ENCODE measurements at regions not wholly inside any gene's neighbourhood (a gene's known extent, or its start where the extent isn't known, plus 50 kb on each side); places are given as distances from the start of the nearest gene placed in this dataset.

DNA sequence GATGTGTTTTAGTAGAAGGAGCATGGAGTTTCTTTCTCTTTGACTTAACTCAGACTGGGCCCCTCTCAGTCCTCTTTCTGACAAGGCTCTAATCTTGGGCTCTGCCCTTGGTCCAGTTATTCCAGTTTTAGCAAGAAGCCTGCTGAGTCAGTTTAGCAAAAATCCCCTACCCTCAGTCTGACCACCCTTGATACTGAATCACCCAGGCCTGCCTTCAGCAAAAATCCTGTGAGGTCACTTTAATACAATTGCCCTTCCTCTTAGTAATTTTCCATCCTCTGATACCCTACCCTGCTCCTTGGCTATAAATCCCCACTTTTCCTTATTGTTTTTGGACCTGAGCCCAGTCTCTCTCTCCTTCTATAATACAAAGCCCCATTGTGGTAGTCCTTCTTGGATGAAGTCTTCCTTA lies 326.7 kb upstream of the NOX3 start:
- TF ChIP-seq POLR2A (IDR thresholded peaks at IDR 0.05), result no peak
- TF ChIP-seq, protein P1, sequence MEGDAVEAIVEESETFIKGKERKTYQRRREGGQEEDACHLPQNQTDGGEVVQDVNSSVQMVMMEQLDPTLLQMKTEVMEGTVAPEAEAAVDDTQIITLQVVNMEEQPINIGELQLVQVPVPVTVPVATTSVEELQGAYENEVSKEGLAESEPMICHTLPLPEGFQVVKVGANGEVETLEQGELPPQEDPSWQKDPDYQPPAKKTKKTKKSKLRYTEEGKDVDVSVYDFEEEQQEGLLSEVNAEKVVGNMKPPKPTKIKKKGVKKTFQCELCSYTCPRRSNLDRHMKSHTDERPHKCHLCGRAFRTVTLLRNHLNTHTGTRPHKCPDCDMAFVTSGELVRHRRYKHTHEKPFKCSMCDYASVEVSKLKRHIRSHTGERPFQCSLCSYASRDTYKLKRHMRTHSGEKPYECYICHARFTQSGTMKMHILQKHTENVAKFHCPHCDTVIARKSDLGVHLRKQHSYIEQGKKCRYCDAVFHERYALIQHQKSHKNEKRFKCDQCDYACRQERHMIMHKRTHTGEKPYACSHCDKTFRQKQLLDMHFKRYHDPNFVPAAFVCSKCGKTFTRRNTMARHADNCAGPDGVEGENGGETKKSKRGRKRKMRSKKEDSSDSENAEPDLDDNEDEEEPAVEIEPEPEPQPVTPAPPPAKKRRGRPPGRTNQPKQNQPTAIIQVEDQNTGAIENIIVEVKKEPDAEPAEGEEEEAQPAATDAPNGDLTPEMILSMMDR (IDR thresholded peaks at IDR 0.05), result no peak
- TF ChIP-seq EP300 (IDR thresholded peaks at IDR 0.05), result no peak
- no peak for TF ChIP-seq POLR2AphosphoS5 (IDR thresholded peaks at IDR 0.05)

All from suprapubic skin (tissue), 4 donors.